Psoas muscle (tissue), 7 donors: ENCODE measurements at regions not wholly inside any gene's neighbourhood (a gene's known extent, or its start where the extent isn't known, plus 50 kb on each side); places are given as distances from the start of the nearest gene placed in this dataset.
"Not testable (repeated sequence)": the region's sequence is repeated elsewhere in the genome, so short reads cannot be mapped to it uniquely, and the experiment has no call there.

Experiments
- ATAC-seq, 4 donors: fragments of 200-7000 bp; cut with Tn5 transposase; one replicate each; pipeline ENCODE4 v1.9.1; 2020; ENCODE audit warnings: moderate library complexity in 3 of 4, mild to moderate bottlenecking in 2 of 4
- DNase-seq, 2 donors: peaks; one replicate each; pipeline ENCODE4 v3.0.0-alpha.2; 2020
- H3K27ac ChIP-seq: fragments of 200-600 bp; one replicate; pipeline ENCODE4 v1.8.0; 2022
- H3K27me3 ChIP-seq, 3 donors: fragments of 200-600 bp in 1 of 3; one replicate each; pipeline versions ENCODE4 v1.6.1 to v1.8.0; 2013 to 2022; ENCODE audit warnings: low read length in 2 of 3, mild to moderate bottlenecking in 2 of 3, moderate library complexity in 1 of 3; ENCODE audit not compliant: insufficient read depth in 3 of 3
- H3K36me3 ChIP-seq, 2 donors: fragments of 200-600 bp in 1 of 2; one replicate each; pipeline versions ENCODE4 v1.6.1 to v1.8.0; 2013 to 2022; ENCODE audit warnings: low read depth in 1 of 2, mild to moderate bottlenecking in 1 of 2, moderate library complexity in 1 of 2; ENCODE audit not compliant: insufficient read depth in 1 of 2
- H3K4me1 ChIP-seq: fragments of 200-600 bp; one replicate; pipeline ENCODE4 v1.8.0; 2022
- H3K4me3 ChIP-seq: fragments of 200-600 bp; one replicate; pipeline ENCODE4 v1.8.0; 2022; ENCODE audit warnings: mild to moderate bottlenecking
- H3K9me3 ChIP-seq: fragments of 200-600 bp; one replicate; pipeline ENCODE4 v1.8.0; 2022
- WGBS, 3 donors: extraction: QIAGEN DNeasy Blood & Tissue Kit; methylation state at CpG; one replicate each; pipeline versions ENCODE4 v1.1.6 to v1.1.7; 2013; 5-methylcytosine and 5-hydroxymethylcytosine counted together
- intact Hi-C, 2 donors: fragments of 100-400 bp; cut with DNase I; formaldehyde crosslinking; loops; one replicate each; pipeline versions ENCODE4 v1.11.0 to v1.14.2; 2022
- TF ChIP-seq, protein P1 (sequence below): fragments of 200-600 bp; IDR thresholded peaks from one replicate; pipeline ENCODE4 v1.8.0; 2022; ENCODE audit warnings: antibody characterized with exemption
- donor health status: healthy with polysubstance abuse.
- donor health status: DM: no; HTN: no; CAD: no; lungs with moderate emphysema.
- donor health status: Bipolar disorder and iron deficiency.
- donor health status: healthy.
- donor health status: DM: yes; HTN: yes; CAD: no.
- donor health status: DM: no; HTN: no; CAD: no.
- donor health status: DM: yes; HTN: yes; CAD: no.

DNA sequence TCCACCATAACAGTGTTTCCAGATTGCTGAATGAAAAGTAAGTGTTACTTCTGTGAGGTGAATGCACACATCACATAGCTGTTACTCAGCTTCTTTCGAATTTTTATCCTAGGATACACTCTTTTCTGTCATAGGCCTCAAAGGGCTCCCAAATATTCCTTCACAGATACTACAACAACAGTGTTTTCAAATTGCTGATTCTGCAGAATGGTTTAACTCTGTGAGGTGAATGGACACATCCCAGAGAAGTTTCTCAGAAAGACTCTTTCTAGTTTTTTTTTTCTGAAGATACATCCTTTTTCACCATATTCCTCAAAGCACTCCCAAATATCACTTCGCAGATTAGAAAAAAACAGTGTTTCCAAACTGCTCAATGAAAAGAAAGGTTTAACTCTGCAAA lies 221.1 kb downstream of the OR4A5 start:
- DNase-seq (no peak), ATAC-seq (no peak)
- Histone ChIP-seq H3K36me3 (no peaks in the 10 kb centered on the region), H3K9me3 (peaks cover 78% of the 10 kb centered on the region), H3K4me1 (no peaks in the 10 kb centered on the region), H3K4me3 (no peak overlapping the region), H3K27me3 (no peaks in the 10 kb centered on the region), H3K27ac (no peak overlapping the region)
- intact Hi-C loops: no loop called here
- WGBS, 3 donors: 46 to 57% (median 55%) methylated on average over 2 of the region's 2 CpGs
- TF ChIP-seq, protein P1, sequence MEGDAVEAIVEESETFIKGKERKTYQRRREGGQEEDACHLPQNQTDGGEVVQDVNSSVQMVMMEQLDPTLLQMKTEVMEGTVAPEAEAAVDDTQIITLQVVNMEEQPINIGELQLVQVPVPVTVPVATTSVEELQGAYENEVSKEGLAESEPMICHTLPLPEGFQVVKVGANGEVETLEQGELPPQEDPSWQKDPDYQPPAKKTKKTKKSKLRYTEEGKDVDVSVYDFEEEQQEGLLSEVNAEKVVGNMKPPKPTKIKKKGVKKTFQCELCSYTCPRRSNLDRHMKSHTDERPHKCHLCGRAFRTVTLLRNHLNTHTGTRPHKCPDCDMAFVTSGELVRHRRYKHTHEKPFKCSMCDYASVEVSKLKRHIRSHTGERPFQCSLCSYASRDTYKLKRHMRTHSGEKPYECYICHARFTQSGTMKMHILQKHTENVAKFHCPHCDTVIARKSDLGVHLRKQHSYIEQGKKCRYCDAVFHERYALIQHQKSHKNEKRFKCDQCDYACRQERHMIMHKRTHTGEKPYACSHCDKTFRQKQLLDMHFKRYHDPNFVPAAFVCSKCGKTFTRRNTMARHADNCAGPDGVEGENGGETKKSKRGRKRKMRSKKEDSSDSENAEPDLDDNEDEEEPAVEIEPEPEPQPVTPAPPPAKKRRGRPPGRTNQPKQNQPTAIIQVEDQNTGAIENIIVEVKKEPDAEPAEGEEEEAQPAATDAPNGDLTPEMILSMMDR: no peak

DNA sequence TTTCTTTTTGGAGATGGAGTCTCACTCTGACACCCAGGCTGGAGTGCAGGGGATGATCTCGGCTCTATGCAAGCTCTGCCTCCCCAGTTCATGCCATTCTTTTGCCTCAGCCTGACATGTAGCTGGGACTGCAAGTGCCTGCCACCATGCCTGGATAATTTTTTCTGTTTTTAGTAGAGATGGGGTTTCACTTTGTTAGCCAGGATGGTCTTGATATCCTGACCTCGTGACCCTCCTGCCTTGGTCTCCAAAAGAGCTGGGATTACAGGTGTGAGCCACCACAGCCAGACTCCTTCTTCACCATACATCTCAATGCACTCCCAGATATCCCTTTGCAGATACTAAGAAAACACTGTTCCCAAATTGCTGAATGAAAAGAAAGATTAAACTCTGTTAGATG lies 224.3 kb downstream of the OR4A5 start:
- DNase-seq (no peak), ATAC-seq (no peak)
- Histone ChIP-seq H3K9me3 (peaks cover 83% of the 10 kb centered on the region), H3K27ac (no peak overlapping the region), H3K36me3 (no peaks in the 10 kb centered on the region), H3K27me3 (no peaks in the 10 kb centered on the region), H3K4me1 (no peaks in the 10 kb centered on the region), H3K4me3 (no peak overlapping the region)
- TF ChIP-seq, protein P1: no peak
- WGBS, 3 donors: 20 to 25% (median 23%) methylated on average over 2 of the region's 2 CpGs
- intact Hi-C loops: no loop called here

DNA sequence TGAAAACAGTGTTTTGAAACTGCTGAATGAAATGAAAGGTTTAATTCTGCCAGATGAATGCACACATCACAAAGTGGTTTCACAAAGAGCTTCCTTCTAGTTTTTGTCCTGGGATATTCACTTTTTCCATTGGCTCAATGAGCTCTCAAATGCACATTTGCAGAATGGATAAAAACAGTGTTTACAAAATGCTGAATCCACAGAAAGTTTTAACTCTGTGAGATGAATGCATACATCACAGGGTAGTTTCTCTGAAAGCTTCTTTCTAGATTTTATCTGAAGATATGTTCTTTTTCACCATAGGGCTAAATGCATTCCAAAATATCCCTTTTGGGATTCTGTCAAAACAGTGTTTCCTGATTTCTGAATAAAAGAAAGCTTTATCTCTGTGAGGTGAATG lies 237.6 kb downstream of the OR4A5 start:
- no peak overlapping the region for H3K4me3 ChIP-seq
- H3K36me3 ChIP-seq: no peaks in the 10 kb centered on the region
- peaks cover 43% of the 10 kb centered on the region for H3K9me3 ChIP-seq
- ATAC-seq (no peak), DNase-seq (no peak)
- H3K27ac ChIP-seq: no peak overlapping the region
- no peaks in the 10 kb centered on the region for H3K4me1 ChIP-seq
- TF ChIP-seq, protein P1: no peak
- intact Hi-C loops: no loop called here
- H3K27me3 ChIP-seq: no peaks in the 10 kb centered on the region

DNA sequence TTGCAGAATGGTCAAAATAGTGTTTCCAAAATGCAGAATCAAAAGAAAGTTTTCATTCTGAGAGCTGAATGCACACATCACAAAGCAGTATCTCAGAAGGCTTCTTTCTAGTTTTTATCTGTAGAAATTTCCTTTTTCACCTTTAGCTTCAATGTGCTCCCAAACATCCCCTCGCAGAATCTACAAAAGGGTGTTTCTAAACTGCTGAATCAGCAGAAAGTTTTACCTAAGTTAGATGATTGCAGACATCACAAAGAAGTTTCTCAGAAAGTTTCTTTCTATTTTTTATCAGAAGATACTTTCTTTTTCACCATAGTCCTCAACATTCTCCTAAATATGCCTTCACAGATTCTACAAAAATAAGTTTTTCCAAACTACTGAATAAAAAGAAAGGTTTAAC lies 239.8 kb downstream of the OR4A5 start:
- ATAC-seq (no peak), DNase-seq (no peak)
- H3K27me3 ChIP-seq: no peaks in the 10 kb centered on the region
- no peak overlapping the region for H3K4me3 ChIP-seq
- no peaks in the 10 kb centered on the region for H3K36me3 ChIP-seq
- H3K27ac ChIP-seq: no peak overlapping the region
- TF ChIP-seq, protein P1: no peak
- 67 to 84% (median 82%) methylated on average over 1 of the region's 1 CpG for WGBS, 3 donors
- intact Hi-C loops: no loop called here
- H3K9me3 ChIP-seq: peaks cover 29% of the 10 kb centered on the region
- no peaks in the 10 kb centered on the region for H3K4me1 ChIP-seq

DNA sequence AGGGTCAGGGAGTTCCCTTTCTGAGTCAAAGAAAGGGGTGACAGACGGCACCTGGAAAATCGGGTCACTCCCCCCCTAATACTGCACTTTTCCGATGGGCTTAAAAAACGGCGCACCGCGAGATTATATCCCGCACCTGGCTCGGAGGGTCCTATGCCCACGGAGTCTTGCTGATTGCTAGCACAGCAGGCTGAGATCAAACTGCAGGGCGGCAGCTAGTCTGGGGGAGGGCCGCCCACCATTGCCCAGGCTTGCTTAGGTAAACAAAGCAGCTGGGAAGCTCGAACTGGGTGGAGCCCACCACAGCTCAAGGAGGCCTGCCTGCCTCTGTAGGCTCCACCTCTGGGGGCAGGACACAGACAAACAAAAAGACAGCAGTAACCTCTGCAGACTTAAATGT lies 240.5 kb downstream of the OR4A5 start:
- DNase-seq, H3K27me3 ChIP-seq, intact Hi-C loops, H3K36me3 ChIP-seq, H3K27ac ChIP-seq, H3K4me3 ChIP-seq, ATAC-seq, H3K4me1 ChIP-seq: not testable (repeated sequence)
- 74 to 75% (median 75%) methylated on average over 8 to 13 of the region's 13 CpGs for WGBS, 3 donors
- peaks cover 23% of the 10 kb centered on the region for H3K9me3 ChIP-seq
